Stomach (tissue), 4 donors: ENCODE measurements at regions not wholly inside any gene's neighbourhood (a gene's known extent, or its start where the extent isn't known, plus 50 kb on each side); places are given as distances from the start of the nearest gene placed in this dataset.

Experiments
- POLR2A ChIP-seq, 4 donors: fragments of 450-650 bp; IDR thresholded peaks; one replicate each; pipeline ENCODE4 v1.6.1; 2016; ENCODE audit warnings: antibody characterized with exemption in 4 of 4, control low read depth in 2 of 4, mild to moderate bottlenecking in 1 of 4, moderate library complexity in 1 of 4
- TF ChIP-seq, protein P1 (sequence below), 7 experiments: fragments of 450-650 bp in 4 of 7; fragments of 200-600 bp in 3 of 7; sonication (generic) in 3 of 7; IDR thresholded peaks; one replicate each; pipeline ENCODE4 v1.5.1; 2016 to 2019; ENCODE audit warnings: antibody characterized with exemption in 7 of 7, control low read depth in 2 of 7, mild to moderate bottlenecking in 1 of 7

DNA sequence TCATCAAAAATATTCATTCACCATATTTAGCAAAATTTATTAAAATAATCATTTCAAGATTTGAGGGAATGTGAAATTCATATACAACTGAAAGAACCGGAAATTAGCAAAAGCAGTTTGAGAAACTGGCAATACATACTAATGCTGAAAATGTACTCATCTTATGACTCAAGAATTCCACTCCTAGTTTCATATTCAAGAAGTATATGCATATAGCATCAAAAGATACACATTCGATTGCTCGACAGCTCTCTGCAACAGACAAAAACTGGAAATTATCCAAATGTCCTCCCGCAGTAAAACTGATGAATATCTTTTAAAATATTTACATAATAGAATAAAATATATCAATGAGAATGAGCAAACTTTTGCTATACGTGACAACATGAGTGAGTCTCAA, 189.2 kb upstream of the MGAT4C start:
- TF ChIP-seq, protein P1, sequence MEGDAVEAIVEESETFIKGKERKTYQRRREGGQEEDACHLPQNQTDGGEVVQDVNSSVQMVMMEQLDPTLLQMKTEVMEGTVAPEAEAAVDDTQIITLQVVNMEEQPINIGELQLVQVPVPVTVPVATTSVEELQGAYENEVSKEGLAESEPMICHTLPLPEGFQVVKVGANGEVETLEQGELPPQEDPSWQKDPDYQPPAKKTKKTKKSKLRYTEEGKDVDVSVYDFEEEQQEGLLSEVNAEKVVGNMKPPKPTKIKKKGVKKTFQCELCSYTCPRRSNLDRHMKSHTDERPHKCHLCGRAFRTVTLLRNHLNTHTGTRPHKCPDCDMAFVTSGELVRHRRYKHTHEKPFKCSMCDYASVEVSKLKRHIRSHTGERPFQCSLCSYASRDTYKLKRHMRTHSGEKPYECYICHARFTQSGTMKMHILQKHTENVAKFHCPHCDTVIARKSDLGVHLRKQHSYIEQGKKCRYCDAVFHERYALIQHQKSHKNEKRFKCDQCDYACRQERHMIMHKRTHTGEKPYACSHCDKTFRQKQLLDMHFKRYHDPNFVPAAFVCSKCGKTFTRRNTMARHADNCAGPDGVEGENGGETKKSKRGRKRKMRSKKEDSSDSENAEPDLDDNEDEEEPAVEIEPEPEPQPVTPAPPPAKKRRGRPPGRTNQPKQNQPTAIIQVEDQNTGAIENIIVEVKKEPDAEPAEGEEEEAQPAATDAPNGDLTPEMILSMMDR (IDR thresholded peaks at IDR 0.05) = no peak
- TF ChIP-seq POLR2A (IDR thresholded peaks at IDR 0.05) = no peak
